ENCODE measurements at regions not wholly inside any gene's neighbourhood (a gene's known extent, or its start where the extent isn't known, plus 50 kb on each side); places are given as distances from the start of the nearest gene placed in this dataset.
"Not testable (repeated sequence)": the region's sequence is repeated elsewhere in the genome, so short reads cannot be mapped to it uniquely, and the experiment has no call there.

DNA sequence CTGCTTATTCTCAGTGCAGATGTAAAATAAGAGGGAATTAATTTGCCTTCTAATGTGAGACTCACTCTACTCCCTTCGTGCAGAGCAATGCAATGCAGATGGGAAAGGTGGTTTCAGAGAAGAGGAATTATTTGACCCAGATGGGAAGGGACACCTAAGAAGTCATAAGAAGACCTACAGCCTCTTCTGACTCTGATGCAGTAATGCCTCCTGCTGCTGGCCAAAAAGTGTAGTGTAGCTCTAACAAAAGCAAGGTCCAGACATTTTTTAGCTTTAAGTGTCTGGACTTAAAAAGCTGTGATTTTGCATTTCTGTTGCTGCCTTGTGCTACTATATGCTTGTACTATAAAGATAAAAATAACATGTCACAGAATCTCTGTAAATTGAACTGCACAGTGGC, 501.4 kb downstream of the TTLL7 start:
- H3K4me3 Mint-ChIP-seq (ENCODE audit: low read depth) = no peak overlapping the region
- H3K4me1 Mint-ChIP-seq (ENCODE audit: low read depth) = peaks cover 36% of the 10 kb centered on the region
- DNase-seq (ENCODE audit: low spot score) = no peak
- no peak overlapping the region for H3K27ac Mint-ChIP-seq
- peaks cover 12% of the 10 kb centered on the region for H3K36me3 Mint-ChIP-seq (ENCODE audit: low read depth)
- H3K27me3 Mint-ChIP-seq (ENCODE audit: low read depth) = no peaks in the 10 kb centered on the region
- intact Hi-C loops (cut with micrococcal nuclease) = no loop called here
- peaks cover 13% of the 10 kb centered on the region for H3K9me3 Mint-ChIP-seq

DNA sequence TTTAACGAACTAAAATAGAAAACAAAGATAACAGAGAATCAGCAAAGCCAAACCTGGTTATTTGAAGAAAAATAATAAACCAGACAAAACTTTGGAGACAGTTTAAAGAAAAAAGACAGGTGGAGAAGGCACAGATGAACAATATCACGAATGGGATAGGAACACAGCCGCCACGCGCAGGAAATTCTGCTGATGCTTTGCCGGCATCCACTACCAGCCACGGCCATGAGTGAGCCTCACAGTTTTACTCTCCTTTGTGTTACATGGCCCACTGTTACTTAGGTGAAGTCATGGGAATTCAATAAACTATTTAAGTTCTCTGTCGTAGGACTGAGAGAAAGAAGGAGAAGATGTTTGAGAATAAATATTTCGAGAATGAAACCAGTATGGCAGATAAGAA, 503.4 kb downstream of the TTLL7 start:
- Mint-ChIP-seq H3K9me3 (peaks cover 9% of the 10 kb centered on the region), H3K4me1 (ENCODE audit: low read depth) (peaks cover 29% of the 10 kb centered on the region), H3K4me3 (ENCODE audit: low read depth) (no peak overlapping the region), H3K27ac (no peak overlapping the region), H3K27me3 (ENCODE audit: low read depth) (no peaks in the 10 kb centered on the region), H3K36me3 (ENCODE audit: low read depth) (no peaks in the 10 kb centered on the region)
- DNase-seq (ENCODE audit: low spot score) = no peak
- intact Hi-C loops (cut with micrococcal nuclease) = no loop called here

DNA sequence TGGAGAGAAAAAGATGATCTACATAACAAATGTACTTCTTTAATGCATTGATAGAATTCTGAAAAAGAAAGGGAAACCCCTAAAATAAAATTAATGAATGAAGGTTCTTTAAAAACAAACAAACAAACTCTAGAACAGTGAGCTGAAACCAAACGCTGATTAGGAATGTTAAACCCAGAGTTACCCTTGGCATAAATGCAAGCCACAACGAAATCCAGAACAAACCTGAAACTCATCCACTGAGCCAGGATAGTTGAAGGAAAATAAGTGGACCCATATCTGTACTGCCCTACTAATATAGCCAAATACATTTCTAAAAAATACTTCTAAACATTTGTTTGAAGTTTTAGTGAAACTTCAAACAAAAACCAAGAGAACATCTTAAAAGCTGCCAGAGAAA, 505.3 kb downstream of the TTLL7 start:
- Mint-ChIP-seq H3K9me3 (no peaks in the 10 kb centered on the region), H3K27ac (no peak overlapping the region), H3K4me1 (ENCODE audit: low read depth) (peaks cover 27% of the 10 kb centered on the region), H3K36me3 (ENCODE audit: low read depth) (no peaks in the 10 kb centered on the region), H3K4me3 (ENCODE audit: low read depth) (no peak overlapping the region), H3K27me3 (ENCODE audit: low read depth) (no peaks in the 10 kb centered on the region)
- DNase-seq (ENCODE audit: low spot score) = no peak
- intact Hi-C loops (cut with micrococcal nuclease) = no loop called here

DNA sequence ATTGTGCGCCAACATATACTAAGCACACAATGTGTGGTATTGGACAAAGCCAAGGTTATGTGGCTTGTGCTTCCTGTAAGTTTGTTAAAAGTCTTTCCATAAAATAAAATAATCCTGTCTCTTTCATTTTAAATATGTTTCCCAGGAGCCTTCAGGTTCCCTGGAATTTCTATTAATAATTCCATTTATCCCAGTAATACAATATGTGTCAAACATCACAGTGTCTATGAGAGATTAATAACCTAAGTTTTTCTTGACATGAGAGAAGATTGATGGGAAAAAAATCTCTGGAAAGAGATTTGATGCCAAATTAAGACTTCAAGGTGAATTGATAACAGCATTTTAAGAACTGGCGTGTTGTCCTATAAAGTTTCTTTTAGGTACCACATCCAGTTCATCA, 507.0 kb downstream of the TTLL7 start:
- Mint-ChIP-seq H3K4me1 (ENCODE audit: low read depth) (peaks cover 43% of the 10 kb centered on the region), H3K27me3 (ENCODE audit: low read depth) (no peaks in the 10 kb centered on the region), H3K4me3 (ENCODE audit: low read depth) (no peak overlapping the region)

DNA sequence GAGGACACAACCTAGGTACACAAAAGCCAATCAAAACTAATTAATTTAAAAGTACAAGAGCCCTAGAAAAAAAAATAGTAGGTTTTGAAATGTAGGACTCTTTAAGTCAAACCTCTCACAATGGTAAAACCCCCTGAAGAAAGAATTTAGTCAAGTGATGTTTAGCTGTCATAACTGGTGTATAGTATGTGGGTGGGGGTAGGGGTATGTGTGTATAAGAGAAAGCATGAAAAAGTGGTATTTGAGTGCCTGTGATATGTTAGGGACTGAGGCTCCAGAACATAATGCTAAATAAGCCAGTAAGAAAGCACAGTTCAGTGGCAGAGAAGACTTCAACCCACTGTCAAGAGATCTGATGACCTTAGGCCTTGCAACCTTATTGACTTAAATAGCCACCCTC, 507.9 kb downstream of the TTLL7 start:
- H3K27ac Mint-ChIP-seq = no peak overlapping the region
- intact Hi-C loops (cut with micrococcal nuclease) = loop anchor here (2.0 kb wide), 1 partner anchor 18 kb away; no protein-coding TSS in a partner anchor
- H3K4me1 Mint-ChIP-seq (ENCODE audit: low read depth) = peaks cover 45% of the 10 kb centered on the region
- H3K27me3 Mint-ChIP-seq (ENCODE audit: low read depth) = no peaks in the 10 kb centered on the region
- no peak for DNase-seq (ENCODE audit: low spot score)
- H3K36me3 Mint-ChIP-seq (ENCODE audit: low read depth) = no peaks in the 10 kb centered on the region
- no peaks in the 10 kb centered on the region for H3K9me3 Mint-ChIP-seq
- H3K4me3 Mint-ChIP-seq (ENCODE audit: low read depth) = no peak overlapping the region

More for the DNA sequence above, 507.0 kb downstream of the TTLL7 start:
- intact Hi-C loops (cut with micrococcal nuclease) = loop anchor here (2.0 kb wide), 1 partner anchor 17 kb away; no protein-coding TSS in a partner anchor
- no peak overlapping the region for H3K27ac Mint-ChIP-seq
- DNase-seq (ENCODE audit: low spot score) = no peak
- no peaks in the 10 kb centered on the region for H3K36me3 Mint-ChIP-seq (ENCODE audit: low read depth)
- H3K9me3 Mint-ChIP-seq = no peaks in the 10 kb centered on the region

DNA sequence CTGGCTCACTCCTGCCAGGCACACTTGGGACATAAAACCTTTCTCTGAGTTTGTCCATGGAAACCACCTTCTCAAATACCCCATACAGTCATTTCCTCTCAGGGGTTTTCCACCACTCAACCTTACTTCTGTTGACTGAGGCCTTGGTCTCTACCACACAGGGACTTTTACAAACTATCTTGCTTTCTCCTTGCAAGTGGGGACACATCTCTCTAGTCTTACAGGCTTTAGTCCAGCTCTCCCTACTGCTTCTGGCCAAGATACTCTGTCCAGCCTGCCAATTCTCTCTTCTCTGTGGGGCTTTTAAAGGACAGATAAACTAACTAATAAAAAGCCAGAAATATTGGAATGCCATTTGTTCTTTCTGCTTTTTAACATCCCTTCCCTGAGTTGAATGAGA, 510.8 kb downstream of the TTLL7 start:
- Mint-ChIP-seq H3K4me1 (ENCODE audit: low read depth) (peaks cover 46% of the 10 kb centered on the region), H3K27ac (peak overlapping the region; percentile 88)
- peak; percentile 11 for DNase-seq (ENCODE audit: low spot score)
- H3K27me3 Mint-ChIP-seq (ENCODE audit: low read depth); H3K9me3 Mint-ChIP-seq; H3K36me3 Mint-ChIP-seq (ENCODE audit: low read depth); intact Hi-C loops (cut with micrococcal nuclease); H3K4me3 Mint-ChIP-seq (ENCODE audit: low read depth): not testable (repeated sequence)

DNA sequence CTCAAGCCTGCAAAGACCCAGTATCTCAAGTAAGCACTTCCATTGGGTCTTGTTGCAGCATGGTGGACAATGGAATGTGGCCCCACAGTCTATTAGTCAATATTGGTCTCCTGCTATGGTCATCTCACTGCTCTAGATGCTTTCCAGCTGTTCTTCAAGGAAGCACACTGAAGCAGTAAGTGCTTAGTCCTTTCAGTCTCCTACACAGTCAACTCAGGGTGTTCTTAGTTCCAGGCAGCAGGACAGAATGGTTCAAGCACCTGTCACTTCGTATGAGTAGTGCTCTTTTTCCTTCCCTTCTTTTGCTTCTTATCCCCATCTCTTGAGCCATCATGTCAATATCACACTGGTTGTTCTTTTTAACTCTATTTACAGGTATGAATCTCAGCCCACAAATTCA, 511.5 kb downstream of the TTLL7 start:
- H3K9me3 Mint-ChIP-seq; H3K4me3 Mint-ChIP-seq (ENCODE audit: low read depth); DNase-seq (ENCODE audit: low spot score); intact Hi-C loops (cut with micrococcal nuclease); H3K27me3 Mint-ChIP-seq (ENCODE audit: low read depth); H3K36me3 Mint-ChIP-seq (ENCODE audit: low read depth): not testable (repeated sequence)
- H3K4me1 Mint-ChIP-seq (ENCODE audit: low read depth) = peaks cover 46% of the 10 kb centered on the region
- H3K27ac Mint-ChIP-seq = peak overlapping the region; percentile 88

DNA sequence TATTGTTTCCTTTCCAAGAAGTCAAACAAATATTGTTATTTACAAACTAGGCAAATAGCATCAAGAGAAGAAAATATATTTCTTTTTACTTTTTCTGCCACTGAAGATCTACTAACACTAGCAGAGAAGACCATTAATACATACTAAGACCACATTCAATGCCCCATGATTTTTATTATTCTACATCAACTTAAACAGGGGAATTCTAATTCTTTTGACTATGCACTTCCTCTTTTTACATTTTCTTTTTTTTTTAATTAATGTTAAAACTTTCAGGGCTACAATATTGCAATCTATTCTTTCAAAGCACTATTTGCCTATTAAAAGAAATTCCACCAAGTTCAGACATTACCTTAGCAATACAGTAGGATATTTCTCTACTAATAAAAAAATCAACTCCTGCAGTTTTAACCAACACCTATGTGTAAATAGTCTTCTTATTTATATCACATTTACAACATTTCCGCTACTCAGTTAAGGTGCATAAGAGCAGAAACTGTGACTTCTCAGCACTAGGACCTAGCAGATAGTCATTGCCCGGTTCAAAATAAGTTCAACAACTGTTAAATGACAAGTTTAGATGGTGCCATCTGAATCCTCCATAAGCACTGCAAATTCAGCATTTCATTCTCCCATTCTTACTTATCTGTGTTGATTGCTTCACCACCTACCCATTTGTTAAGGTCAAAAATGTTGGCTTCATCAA, 513.5 kb downstream of the TTLL7 start:
- peaks cover 41% of the 10 kb centered on the region for H3K4me1 Mint-ChIP-seq (ENCODE audit: low read depth)
- intact Hi-C loops (cut with micrococcal nuclease); H3K27ac Mint-ChIP-seq; H3K36me3 Mint-ChIP-seq (ENCODE audit: low read depth); H3K27me3 Mint-ChIP-seq (ENCODE audit: low read depth); DNase-seq (ENCODE audit: low spot score); H3K9me3 Mint-ChIP-seq; H3K4me3 Mint-ChIP-seq (ENCODE audit: low read depth): not testable (repeated sequence)

DNA sequence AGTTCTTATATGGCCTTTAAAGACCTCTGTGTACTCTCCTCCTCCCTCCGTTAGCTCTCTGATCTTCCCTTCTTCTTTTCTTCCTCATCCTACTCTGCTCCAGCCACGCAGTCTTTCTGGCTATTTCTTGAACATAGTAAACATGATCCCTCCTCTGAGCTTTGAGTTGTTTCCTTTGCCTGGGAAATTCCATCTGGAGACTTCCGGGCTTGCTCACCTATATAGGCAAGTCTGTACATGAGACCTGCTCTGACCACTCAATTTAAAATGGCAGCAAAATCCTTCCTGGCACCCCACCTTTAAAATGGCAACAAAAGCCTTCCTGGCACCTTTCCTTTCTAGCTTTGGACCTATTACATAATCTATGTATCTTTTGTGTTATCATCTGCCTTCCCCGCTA, 517.6 kb downstream of the TTLL7 start:
- H3K4me3 Mint-ChIP-seq (ENCODE audit: low read depth); intact Hi-C loops (cut with micrococcal nuclease); H3K9me3 Mint-ChIP-seq; DNase-seq (ENCODE audit: low spot score); H3K27me3 Mint-ChIP-seq (ENCODE audit: low read depth); H3K27ac Mint-ChIP-seq; H3K36me3 Mint-ChIP-seq (ENCODE audit: low read depth): not testable (repeated sequence)
- H3K4me1 Mint-ChIP-seq (ENCODE audit: low read depth) = peaks cover 25% of the 10 kb centered on the region

DNA sequence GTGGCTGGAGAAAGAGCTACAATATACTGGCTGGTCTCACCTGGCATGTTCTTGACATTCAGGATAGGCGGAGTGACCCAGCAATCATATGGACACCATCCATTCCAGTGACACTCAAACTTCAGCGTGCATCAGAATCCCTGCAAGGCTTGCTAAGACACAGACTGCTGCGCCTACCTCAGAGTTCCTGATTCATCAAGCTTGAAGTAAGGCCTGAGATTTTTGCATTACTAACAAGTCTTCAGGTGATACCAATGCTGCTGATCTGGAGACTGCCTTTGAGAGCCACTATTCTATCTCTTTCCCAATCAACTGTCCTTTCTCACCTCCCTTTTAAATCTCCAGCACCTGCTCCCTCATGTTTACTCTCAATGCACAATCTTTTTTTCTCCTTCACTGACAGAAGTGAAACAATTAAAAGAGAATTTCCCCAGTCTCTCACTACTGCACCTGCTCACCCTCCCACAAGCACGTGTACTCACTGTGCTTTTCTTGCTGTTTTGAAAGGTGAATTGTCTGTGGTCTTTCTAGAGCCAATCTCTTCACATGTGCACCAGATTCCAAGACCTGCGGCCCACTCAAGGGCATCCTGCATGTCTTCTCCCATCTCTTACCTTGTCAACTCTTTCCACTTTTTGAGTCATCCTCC, 519.2 kb downstream of the TTLL7 start:
- H3K9me3 Mint-ChIP-seq; H3K27ac Mint-ChIP-seq; intact Hi-C loops (cut with micrococcal nuclease): not testable (repeated sequence)

DNA sequence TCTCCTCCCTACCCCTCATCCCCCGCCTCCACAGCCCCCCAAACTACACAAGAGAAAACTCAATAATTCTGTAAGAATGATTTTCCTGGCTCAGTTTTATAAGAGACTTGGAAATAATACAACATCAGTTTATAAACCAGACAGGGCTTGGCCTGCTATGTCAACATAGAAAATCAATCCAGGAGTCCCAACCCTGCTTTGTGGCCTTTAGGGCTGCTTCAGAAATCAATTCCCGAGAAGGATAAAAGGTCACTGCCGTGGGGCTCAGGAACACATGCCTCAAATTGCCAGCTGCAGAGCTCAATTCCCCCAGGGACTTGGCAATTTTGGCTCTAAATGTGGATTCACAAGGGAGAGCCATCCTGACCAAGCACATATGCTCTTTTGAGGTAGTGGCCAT, 520.8 kb downstream of the TTLL7 start:
- intact Hi-C loops (cut with micrococcal nuclease); H3K27me3 Mint-ChIP-seq (ENCODE audit: low read depth); DNase-seq (ENCODE audit: low spot score); H3K9me3 Mint-ChIP-seq; H3K4me3 Mint-ChIP-seq (ENCODE audit: low read depth); H3K27ac Mint-ChIP-seq; H3K36me3 Mint-ChIP-seq (ENCODE audit: low read depth): not testable (repeated sequence)
- peaks cover 20% of the 10 kb centered on the region for H3K4me1 Mint-ChIP-seq (ENCODE audit: low read depth)

More for the DNA sequence above, 519.2 kb downstream of the TTLL7 start:
- DNase-seq (ENCODE audit: low spot score); H3K27me3 Mint-ChIP-seq (ENCODE audit: low read depth); H3K36me3 Mint-ChIP-seq (ENCODE audit: low read depth); H3K4me3 Mint-ChIP-seq (ENCODE audit: low read depth): not testable (repeated sequence)
- peaks cover 23% of the 10 kb centered on the region for H3K4me1 Mint-ChIP-seq (ENCODE audit: low read depth)

DNA sequence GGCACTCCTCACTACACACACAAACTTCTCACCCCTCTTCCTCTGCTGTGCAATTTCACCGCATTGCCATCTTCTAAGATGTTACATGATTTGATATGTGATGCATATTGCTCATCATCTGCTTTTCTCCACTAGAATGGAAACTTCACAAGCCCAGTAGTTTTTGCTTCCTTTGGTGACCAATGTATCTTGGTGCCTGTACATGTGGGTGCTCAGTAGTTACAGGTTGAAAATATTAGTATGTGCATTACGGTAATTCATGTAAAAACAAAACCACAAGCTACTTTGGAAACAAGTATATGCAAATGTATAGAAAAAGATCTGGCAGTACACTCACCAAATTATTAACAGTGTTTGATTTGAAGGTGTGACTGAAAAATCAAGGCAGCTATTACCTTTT, 522.4 kb downstream of the TTLL7 start:
- DNase-seq (ENCODE audit: low spot score); H3K27me3 Mint-ChIP-seq (ENCODE audit: low read depth); H3K9me3 Mint-ChIP-seq; H3K27ac Mint-ChIP-seq; intact Hi-C loops (cut with micrococcal nuclease); H3K36me3 Mint-ChIP-seq (ENCODE audit: low read depth); H3K4me3 Mint-ChIP-seq (ENCODE audit: low read depth): not testable (repeated sequence)
- peaks cover 20% of the 10 kb centered on the region for H3K4me1 Mint-ChIP-seq (ENCODE audit: low read depth)

DNA sequence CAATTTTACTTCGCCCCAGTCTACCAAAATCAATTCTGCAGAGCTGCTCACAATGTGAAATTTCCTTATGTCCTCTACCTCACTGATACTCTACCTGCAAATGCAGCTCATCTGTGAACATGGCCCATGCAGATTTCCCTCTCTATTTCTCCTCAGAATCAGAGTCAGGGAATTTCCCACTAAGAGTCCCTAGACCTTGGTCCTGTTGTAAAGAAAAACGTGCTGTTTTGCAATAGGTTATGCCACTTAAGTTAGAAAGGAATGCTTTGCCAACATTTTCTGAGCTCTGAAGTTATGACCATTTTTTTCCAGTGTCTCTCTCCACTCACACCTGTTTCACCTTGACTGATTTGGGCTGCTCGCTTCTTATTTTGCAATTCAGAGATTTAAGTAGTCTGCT, 524.0 kb downstream of the TTLL7 start:
- H3K27me3 Mint-ChIP-seq (ENCODE audit: low read depth); H3K9me3 Mint-ChIP-seq; H3K4me3 Mint-ChIP-seq (ENCODE audit: low read depth); H3K4me1 Mint-ChIP-seq (ENCODE audit: low read depth); intact Hi-C loops (cut with micrococcal nuclease); H3K27ac Mint-ChIP-seq; DNase-seq (ENCODE audit: low spot score); H3K36me3 Mint-ChIP-seq (ENCODE audit: low read depth): not testable (repeated sequence)

Data from activated T-helper 2 cell treated with anti-CD3 and anti-CD28 coated beads, Interferon-gamma antibody, Interleukin-2, Interleukin-4, amounts not matched to agents 10 μg/mL and 5 μg/mL and 100 μg/mL, durations not matched to agents 14 hours and 24 hours and 36 hours (primary cell).